Muscle layer of colon (tissue), 2 donors: ENCODE measurements at regions not wholly inside any gene's neighbourhood (a gene's known extent, or its start where the extent isn't known, plus 50 kb on each side); places are given as distances from the start of the nearest gene placed in this dataset.
"Not testable (repeated sequence)": the region's sequence is repeated elsewhere in the genome, so short reads cannot be mapped to it uniquely, and the experiment has no call there.

Experiments
- H3K27ac ChIP-seq: one replicate; pipeline ENCODE4 v1.7.0; 2013; ENCODE audit warnings: low read depth, mild to moderate bottlenecking, low read length, moderate library complexity
- H3K27me3 ChIP-seq, 2 donors: one replicate each; pipeline ENCODE4 v1.7.0; 2013; ENCODE audit warnings: low read length in 2 of 2, mild to moderate bottlenecking in 2 of 2; ENCODE audit not compliant: insufficient read depth in 2 of 2, control insufficient read depth in 1 of 2
- H3K36me3 ChIP-seq: one replicate; pipeline ENCODE4 v1.7.0; 2013; ENCODE audit warnings: mild to moderate bottlenecking, low read length; ENCODE audit not compliant: insufficient read depth
- H3K4me1 ChIP-seq: one replicate; pipeline ENCODE4 v1.7.0; 2013; ENCODE audit warnings: mild to moderate bottlenecking, low read length; ENCODE audit not compliant: insufficient read depth
- H3K4me3 ChIP-seq, 2 donors: one replicate each; pipeline ENCODE4 v1.7.0; 2013; ENCODE audit warnings: low read length in 2 of 2, low read depth in 1 of 2, mild to moderate bottlenecking in 1 of 2, moderate library complexity in 1 of 2
- H3K9ac ChIP-seq: one replicate; pipeline ENCODE4 v1.7.0; 2013; ENCODE audit warnings: low read length
- H3K9me3 ChIP-seq: one replicate; pipeline ENCODE4 v1.7.0; 2013; ENCODE audit warnings: mild to moderate bottlenecking, low read length
- donor health status: abdominal sarcoma.
- donor health status: Adenocarcinoma of cecum.

- H3K27ac ChIP-seq = no peak overlapping the region
- H3K4me3 ChIP-seq = no peak overlapping the region
- H3K9me3 ChIP-seq = no peaks in the 10 kb centered on the region
- no peaks in the 10 kb centered on the region for H3K36me3 ChIP-seq
- H3K9ac ChIP-seq = no peak overlapping the region
- H3K27me3 ChIP-seq = no peaks in the 10 kb centered on the region
- H3K4me1 ChIP-seq = no peaks in the 10 kb centered on the region
Measured at GRCh38 chr5:148880197-148880596, 53.8 kb downstream of the ADRB2 start.

- Histone ChIP-seq H3K27me3 (no peaks in the 10 kb centered on the region), H3K9ac (no peak overlapping the region), H3K27ac (no peak overlapping the region), H3K9me3 (no peaks in the 10 kb centered on the region), H3K4me1 (no peaks in the 10 kb centered on the region), H3K4me3 (no peak overlapping the region), H3K36me3 (no peaks in the 10 kb centered on the region)
Measured at GRCh38 chr5:148880696-148881095, 54.3 kb downstream of the ADRB2 start.

GRCh38 chr5:148882332-148882731, 55.9 kb downstream of the ADRB2 start:
- no peaks in the 10 kb centered on the region for H3K9me3 ChIP-seq
- no peak overlapping the region for H3K27ac ChIP-seq
- H3K9ac ChIP-seq = no peak overlapping the region
- no peaks in the 10 kb centered on the region for H3K36me3 ChIP-seq
- H3K4me3 ChIP-seq = no peak overlapping the region
- no peaks in the 10 kb centered on the region for H3K4me1 ChIP-seq
- H3K27me3 ChIP-seq = no peaks in the 10 kb centered on the region

- Histone ChIP-seq H3K9ac (no peak overlapping the region), H3K4me3 (no peak overlapping the region), H3K36me3 (no peaks in the 10 kb centered on the region), H3K27me3 (no peaks in the 10 kb centered on the region), H3K27ac (no peak overlapping the region), H3K9me3 (no peaks in the 10 kb centered on the region), H3K4me1 (no peaks in the 10 kb centered on the region)
Measured at GRCh38 chr5:148884339-148885020, 58.1 kb downstream of the ADRB2 start.

GRCh38 chr5:148887123-148887881, 60.9 kb downstream of the ADRB2 start:
- no peak overlapping the region for H3K27ac ChIP-seq
- no peaks in the 10 kb centered on the region for H3K9me3 ChIP-seq
- no peaks in the 10 kb centered on the region for H3K4me1 ChIP-seq
- no peak overlapping the region for H3K4me3 ChIP-seq
- no peaks in the 10 kb centered on the region for H3K27me3 ChIP-seq
- H3K36me3 ChIP-seq = no peaks in the 10 kb centered on the region
- no peak overlapping the region for H3K9ac ChIP-seq

- H3K9me3 ChIP-seq, H3K9ac ChIP-seq, H3K4me3 ChIP-seq, H3K27ac ChIP-seq, H3K36me3 ChIP-seq, H3K27me3 ChIP-seq, H3K4me1 ChIP-seq: not testable (repeated sequence)
Measured at GRCh38 chr5:148889936-148890335, 63.5 kb downstream of the ADRB2 start.

- not testable (repeated sequence) for H3K36me3 ChIP-seq, H3K27ac ChIP-seq, H3K4me3 ChIP-seq, H3K9me3 ChIP-seq, H3K9ac ChIP-seq, H3K4me1 ChIP-seq, H3K27me3 ChIP-seq
Measured at GRCh38 chr5:148895441-148895840, 69.0 kb downstream of the ADRB2 start.

- Histone ChIP-seq H3K4me3 (no peak overlapping the region), H3K9ac (no peak overlapping the region), H3K27ac (peak overlapping the region; percentile 44), H3K4me1 (peaks cover 10% of the 10 kb centered on the region), H3K27me3 (no peaks in the 10 kb centered on the region), H3K9me3 (peaks cover 3% of the 10 kb centered on the region), H3K36me3 (no peaks in the 10 kb centered on the region)
Measured at GRCh38 chr5:148897842-148898241, 71.4 kb downstream of the ADRB2 start.

GRCh38 chr5:148898413-148899075, 72.1 kb downstream of the ADRB2 start:
- H3K27ac ChIP-seq = no peak overlapping the region
- no peak overlapping the region for H3K4me3 ChIP-seq
- H3K4me1 ChIP-seq = peaks cover 16% of the 10 kb centered on the region

GRCh38 chr5:148899993-148900392, 73.6 kb downstream of the ADRB2 start:
- Histone ChIP-seq H3K9ac (no peak overlapping the region), H3K4me3 (no peak overlapping the region), H3K9me3 (no peaks in the 10 kb centered on the region), H3K27ac (no peak overlapping the region), H3K36me3 (no peaks in the 10 kb centered on the region), H3K4me1 (peaks cover 29% of the 10 kb centered on the region), H3K27me3 (no peaks in the 10 kb centered on the region)

More at GRCh38 chr5:148898413-148899075, 72.1 kb downstream of the ADRB2 start:
- H3K9me3 ChIP-seq = peaks cover 3% of the 10 kb centered on the region
- H3K27me3 ChIP-seq = no peaks in the 10 kb centered on the region
- no peak overlapping the region for H3K9ac ChIP-seq
- H3K36me3 ChIP-seq = no peaks in the 10 kb centered on the region

- H3K9ac ChIP-seq = no peak overlapping the region
- H3K27me3 ChIP-seq = no peaks in the 10 kb centered on the region
- H3K9me3 ChIP-seq = no peaks in the 10 kb centered on the region
- peaks cover 39% of the 10 kb centered on the region for H3K4me1 ChIP-seq
- no peak overlapping the region for H3K27ac ChIP-seq
- H3K36me3 ChIP-seq = no peaks in the 10 kb centered on the region
- no peak overlapping the region for H3K4me3 ChIP-seq
Measured at GRCh38 chr5:148902478-148902877, 76.1 kb downstream of the ADRB2 start.
